ENCODE measurements at regions not wholly inside any gene's neighbourhood (a gene's known extent, or its start where the extent isn't known, plus 50 kb on each side); places are given as distances from the start of the nearest gene placed in this dataset.

- no peak overlapping the region for H3K4me3 ChIP-seq
- H3K4me1 ChIP-seq = no peaks in the 10 kb centered on the region
- no peaks in the 10 kb centered on the region for H3K9me3 ChIP-seq
- TF ChIP-seq POLR2A (IDR thresholded peaks at IDR 0.05) (no peak), CTCF (IDR thresholded peaks at IDR 0.05) (no peak)
- intact Hi-C loops (cut with DNase I; ENCODE audit: low total_unique reads) = no loop called here
- H3K36me3 ChIP-seq = no peaks in the 10 kb centered on the region
- H3K27ac ChIP-seq = no peak overlapping the region
- H3K27me3 ChIP-seq = no peaks in the 10 kb centered on the region
- no peak for DNase-seq
These were observed 77.0 kb upstream of the FGGY start for GRCh38 chr1:59219916-59220315.

- H3K27me3 ChIP-seq = no peaks in the 10 kb centered on the region
- no peaks in the 10 kb centered on the region for H3K36me3 ChIP-seq
- H3K9me3 ChIP-seq = no peaks in the 10 kb centered on the region
- intact Hi-C loops (cut with DNase I; ENCODE audit: low total_unique reads) = no loop called here
- DNase-seq = no peak
- H3K27ac ChIP-seq = no peak overlapping the region
- H3K4me1 ChIP-seq = no peaks in the 10 kb centered on the region
- TF ChIP-seq POLR2A (IDR thresholded peaks at IDR 0.05) (no peak), CTCF (IDR thresholded peaks at IDR 0.05) (no peak)
- no peak overlapping the region for H3K4me3 ChIP-seq
These were observed 76.5 kb upstream of the FGGY start for GRCh38 chr1:59220356-59220755.

- H3K36me3 ChIP-seq = no peaks in the 10 kb centered on the region
- no peak overlapping the region for H3K4me3 ChIP-seq
- no peak overlapping the region for H3K27ac ChIP-seq
- H3K9me3 ChIP-seq = no peaks in the 10 kb centered on the region
- TF ChIP-seq CTCF (IDR thresholded peaks at IDR 0.05) (no peak), POLR2A (IDR thresholded peaks at IDR 0.05) (no peak)
- no peak for DNase-seq
- no peaks in the 10 kb centered on the region for H3K4me1 ChIP-seq
- H3K27me3 ChIP-seq = no peaks in the 10 kb centered on the region
- intact Hi-C loops (cut with DNase I; ENCODE audit: low total_unique reads) = no loop called here
These were observed 73.7 kb upstream of the FGGY start for GRCh38 chr1:59223198-59223597.

GRCh38 chr1:59223989-59224634 lies 72.8 kb upstream of the FGGY start:
- no peaks in the 10 kb centered on the region for H3K9me3 ChIP-seq
- TF ChIP-seq POLR2A (IDR thresholded peaks at IDR 0.05) (no peak), CTCF (IDR thresholded peaks at IDR 0.05) (no peak)

GRCh38 chr1:59225594-59226316 lies 71.1 kb upstream of the FGGY start:
- intact Hi-C loops (cut with DNase I; ENCODE audit: low total_unique reads) = no loop called here
- no peak for TF ChIP-seq CTCF (IDR thresholded peaks at IDR 0.05)
- no peak for TF ChIP-seq POLR2A (IDR thresholded peaks at IDR 0.05)

More at GRCh38 chr1:59223989-59224634, 72.8 kb upstream of the FGGY start:
- Histone ChIP-seq H3K4me1 (no peaks in the 10 kb centered on the region), H3K27ac (no peak overlapping the region), H3K4me3 (no peak overlapping the region), H3K36me3 (no peaks in the 10 kb centered on the region), H3K27me3 (no peaks in the 10 kb centered on the region)
- intact Hi-C loops (cut with DNase I; ENCODE audit: low total_unique reads) = no loop called here
- no peak for DNase-seq

More at GRCh38 chr1:59225594-59226316, 71.1 kb upstream of the FGGY start:
- no peaks in the 10 kb centered on the region for H3K36me3 ChIP-seq
- DNase-seq = no peak
- H3K4me3 ChIP-seq = no peak overlapping the region
- H3K4me1 ChIP-seq = no peaks in the 10 kb centered on the region
- H3K9me3 ChIP-seq = no peaks in the 10 kb centered on the region
- H3K27me3 ChIP-seq = no peaks in the 10 kb centered on the region
- no peak overlapping the region for H3K27ac ChIP-seq

Data from uterus (tissue), 3 donors.